Thymus (tissue), 11 donors: ENCODE measurements at regions not wholly inside any gene's neighbourhood (a gene's known extent, or its start where the extent isn't known, plus 50 kb on each side); places are given as distances from the start of the nearest gene placed in this dataset.
"Not testable (repeated sequence)": the region's sequence is repeated elsewhere in the genome, so short reads cannot be mapped to it uniquely, and the experiment has no call there.

Experiments
- DNase-seq, 9 donors: peaks; one replicate each; pipeline ENCODE4 v3.0.0-alpha.2; 2013; ENCODE audit warnings: low spot score in 9 of 9, low read depth in 6 of 9, missing footprints in 1 of 9
- H3K27ac ChIP-seq, 2 donors: one replicate each; pipeline ENCODE4 v1.5.1; 2013; ENCODE audit warnings: control low read depth in 1 of 2, low read depth in 1 of 2, low read length in 1 of 2, mild to moderate bottlenecking in 1 of 2, moderate library complexity in 1 of 2
- H3K27me3 ChIP-seq, 2 donors: one replicate each; pipeline ENCODE4 v1.5.1; 2013; ENCODE audit warnings: low read length in 1 of 2; ENCODE audit not compliant: control insufficient read depth in 2 of 2, insufficient read depth in 1 of 2
- H3K36me3 ChIP-seq, 2 donors: one replicate each; pipeline ENCODE4 v1.5.1; 2013; ENCODE audit warnings: low read length in 1 of 2, mild to moderate bottlenecking in 1 of 2, moderate library complexity in 1 of 2; ENCODE audit not compliant: control insufficient read depth in 2 of 2, insufficient read depth in 2 of 2
- H3K4me1 ChIP-seq, 2 donors: one replicate each; pipeline ENCODE4 v1.5.1; 2013; ENCODE audit warnings: low read length in 2 of 2; ENCODE audit not compliant: control insufficient read depth in 2 of 2, insufficient read depth in 2 of 2
- H3K4me3 ChIP-seq, 2 donors: one replicate each; pipeline ENCODE4 v1.5.1; 2013; ENCODE audit warnings: low read length in 2 of 2, control low read depth in 1 of 2, mild to moderate bottlenecking in 1 of 2
- H3K9me3 ChIP-seq, 2 donors: one replicate each; pipeline ENCODE4 v1.5.1; 2013; ENCODE audit warnings: low read length in 1 of 2, mild to moderate bottlenecking in 1 of 2; ENCODE audit not compliant: control insufficient read depth in 2 of 2, insufficient read depth in 1 of 2
- WGBS: extraction: QIAGEN DNeasy Blood & Tissue Kit; methylation state at CpG from one replicate; pipeline ENCODE4 v1.1.7; 2013; 5-methylcytosine and 5-hydroxymethylcytosine counted together
- donor health status: healthy.

GRCh38 chr3:127417709-127418559 lies 130.1 kb upstream of the PRR20G start:
- no peak overlapping the region for H3K27ac ChIP-seq
- no peak for DNase-seq
- WGBS = 57% methylated on average over 10 of the region's 10 CpGs

GRCh38 chr3:127413871-127414270 lies 126.0 kb upstream of the PRR20G start:
- DNase-seq = no peak
- Histone ChIP-seq H3K9me3 (no peaks in the 10 kb centered on the region), H3K27me3 (peaks cover 0 to 28% of the 10 kb centered on the region in 2 donors), H3K36me3 (no peaks in the 10 kb centered on the region), H3K27ac (no peak overlapping the region), H3K4me1 (no peaks in the 10 kb centered on the region), H3K4me3 (no peak overlapping the region)
- 68% methylated on average over 2 of the region's 2 CpGs for WGBS

More at GRCh38 chr3:127417709-127418559, 130.1 kb upstream of the PRR20G start:
- Histone ChIP-seq H3K27me3 (peaks cover 2 to 57% of the 10 kb centered on the region in 2 donors), H3K36me3 (no peaks in the 10 kb centered on the region), H3K4me3 (no peak overlapping the region), H3K4me1 (no peaks in the 10 kb centered on the region), H3K9me3 (no peaks in the 10 kb centered on the region)

- no peak for DNase-seq
- 86% methylated on average over 3 of the region's 3 CpGs for WGBS
- H3K36me3 ChIP-seq = no peaks in the 10 kb centered on the region
- no peak overlapping the region for H3K27ac ChIP-seq
- no peak overlapping the region for H3K4me3 ChIP-seq
- H3K9me3 ChIP-seq = no peaks in the 10 kb centered on the region
- H3K4me1 ChIP-seq = no peaks in the 10 kb centered on the region
- H3K27me3 ChIP-seq = peaks cover 0 to 24% of the 10 kb centered on the region in 2 donors
Measured at GRCh38 chr3:127413318-127413673, 125.5 kb upstream of the PRR20G start.

GRCh38 chr3:127412578-127413317 lies 124.9 kb upstream of the PRR20G start:
- no peak for DNase-seq
- Histone ChIP-seq H3K27me3 (peaks cover 0 to 19% of the 10 kb centered on the region in 2 donors), H3K4me3 (no peak overlapping the region), H3K9me3 (no peaks in the 10 kb centered on the region), H3K4me1 (no peaks in the 10 kb centered on the region), H3K27ac (no peak overlapping the region), H3K36me3 (no peaks in the 10 kb centered on the region)
- 88% methylated on average over 10 of the region's 10 CpGs for WGBS

GRCh38 chr3:127411875-127412274 lies 124.0 kb upstream of the PRR20G start:
- peaks cover 0 to 15% of the 10 kb centered on the region in 2 donors for H3K27me3 ChIP-seq
- DNase-seq, H3K4me1 ChIP-seq, H3K4me3 ChIP-seq, H3K9me3 ChIP-seq, H3K27ac ChIP-seq, H3K36me3 ChIP-seq: not testable (repeated sequence)
- 47% methylated on average over 8 of the region's 9 CpGs for whole genome bisulfite sequencing

GRCh38 chr3:127411083-127411727 lies 123.4 kb upstream of the PRR20G start:
- H3K27ac ChIP-seq = no peak overlapping the region

GRCh38 chr3:127410678-127411077 lies 122.8 kb upstream of the PRR20G start:
- no peak overlapping the region for H3K4me3 ChIP-seq
- H3K9me3 ChIP-seq = no peaks in the 10 kb centered on the region
- 95% methylated on average over 7 of the region's 7 CpGs for WGBS
- no peak overlapping the region for H3K27ac ChIP-seq
- H3K36me3 ChIP-seq = no peaks in the 10 kb centered on the region
- H3K27me3 ChIP-seq = peaks cover 0 to 13% of the 10 kb centered on the region in 2 donors
- no peaks in the 10 kb centered on the region for H3K4me1 ChIP-seq
- DNase-seq = no peak

More at GRCh38 chr3:127411083-127411727, 123.4 kb upstream of the PRR20G start:
- H3K4me1 ChIP-seq = no peaks in the 10 kb centered on the region
- H3K4me3 ChIP-seq = no peak overlapping the region
- no peaks in the 10 kb centered on the region for H3K36me3 ChIP-seq
- H3K9me3 ChIP-seq = no peaks in the 10 kb centered on the region
- peaks cover 0 to 13% of the 10 kb centered on the region in 2 donors for H3K27me3 ChIP-seq
- no peak for DNase-seq
- WGBS = 60% methylated on average over 4 of the region's 4 CpGs

- Histone ChIP-seq H3K27me3 (peaks cover 0 to 13% of the 10 kb centered on the region in 2 donors), H3K9me3 (no peaks in the 10 kb centered on the region), H3K27ac (no peak overlapping the region), H3K36me3 (no peaks in the 10 kb centered on the region), H3K4me3 (no peak overlapping the region), H3K4me1 (no peaks in the 10 kb centered on the region)
- WGBS = 95% methylated on average over 6 of the region's 6 CpGs
- no peak for DNase-seq
Measured at GRCh38 chr3:127410137-127410488, 122.3 kb upstream of the PRR20G start.
